GM12878 (cell line): ENCODE measurements at regions not wholly inside any gene's neighbourhood (a gene's known extent, or its start where the extent isn't known, plus 50 kb on each side); places are given as distances from the start of the nearest gene placed in this dataset.
A peak's percentile ranks its signal among the peaks of the same experiment; 100 is the strongest.
"Not testable (repeated sequence)": the region's sequence is repeated elsewhere in the genome, so short reads cannot be mapped to it uniquely, and the experiment has no call there.

Experiments
- ATAC-seq: fragments of 200-7000 bp; cut with Tn5 transposase; 3 replicates; pipeline ENCODE4 v1.9.1; 2020; ENCODE audit warnings: mild to moderate bottlenecking, moderate library complexity
- BruUV-seq: library from RNA; stranded (reverse); fragments of 400-500 nt; replicated peaks from 2 replicates; lab custom pipeline; 2021; lab: Mats Ljungman, UMichigan
- CTCF ChIA-PET: fragments of 300-600 bp; sonication (Branson Sonifier 250); formaldehyde crosslinking; extraction: SDS; loops from one replicate; lab custom pipeline; 2021; ENCODE audit warnings: inconsistent platforms; lab: Yijun Ruan, JAX
- POLR2A ChIA-PET: fragments of 350-600 bp; formaldehyde crosslinking; extraction: SDS; loops from one replicate; lab custom pipeline; 2021; ENCODE audit warnings: inconsistent platforms; lab: Charles Lee
- RAD21 ChIA-PET: fragments of 300-600 bp; sonication (Branson Sonifier 250); formaldehyde crosslinking; loops from one replicate; lab custom pipeline; 2023; ENCODE audit warnings: antibody characterized with exemption; ENCODE audit not compliant: unreplicated experiment; lab: Charles Lee
- SMC1A ChIA-PET: fragments of 300-600 bp; sonication (Branson Sonifier 250); formaldehyde crosslinking; loops from one replicate; lab custom pipeline; 2023; ENCODE audit not compliant: unreplicated experiment, uncharacterized antibody; lab: Charles Lee
- DNase-seq: peaks from one replicate; pipeline ENCODE4 v3.0.0-alpha.2; 2011; ENCODE audit warnings: low read depth, low spot score
- FAIRE-seq: peaks from 3 replicates; lab custom pipeline; 2011; peaks lifted over from hg19 to GRCh38; lab: Jason Lieb, UNC
- H2AFZ ChIP-seq: 2 replicates; pipeline ENCODE4 v1.6.0; 2011; ENCODE audit warnings: low read depth, low read length, control low read depth; ENCODE audit not compliant: control insufficient read depth
- H3K27ac ChIP-seq: 2 replicates; pipeline ENCODE4 v1.5.1; 2011; ENCODE audit warnings: control low read depth; ENCODE audit not compliant: control insufficient read depth, insufficient read depth
- H3K27me3 ChIP-seq, 2 experiments: replicated peaks in 1 of 2; 2 replicates each; pipeline versions ENCODE4 v1.6.0 to v1.6.1; 2011; ENCODE audit warnings: low read length in 1 of 2; ENCODE audit not compliant: control insufficient read depth in 2 of 2, insufficient read depth in 2 of 2
- H3K36me3 ChIP-seq, 2 experiments: 2 replicates each; pipeline ENCODE4 v1.5.1; 2011; ENCODE audit warnings: low read length in 1 of 2; ENCODE audit not compliant: control insufficient read depth in 2 of 2, insufficient read depth in 2 of 2
- H3K4me1 ChIP-seq: 2 replicates; pipeline ENCODE4 v1.6.1; 2011; ENCODE audit warnings: mild to moderate bottlenecking, low read length, moderate library complexity, mixed read lengths; ENCODE audit not compliant: control insufficient read depth, insufficient read depth
- H3K4me2 ChIP-seq: 2 replicates; pipeline ENCODE4 v1.6.0; 2011; ENCODE audit warnings: control low read depth; ENCODE audit not compliant: control insufficient read depth, insufficient read depth
- H3K4me3 ChIP-seq: fragments of 200-600 bp; sonication (generic); 2 replicates; pipeline ENCODE4 v1.5.1; 2016
- H3K79me2 ChIP-seq: 2 replicates; pipeline ENCODE4 v1.6.0; 2011; ENCODE audit warnings: low read length; ENCODE audit not compliant: control insufficient read depth, insufficient read depth
- H3K9ac ChIP-seq: 2 replicates; pipeline ENCODE4 v1.8.0; 2011; ENCODE audit warnings: low read length, control low read depth, mixed read lengths; ENCODE audit not compliant: control insufficient read depth, insufficient read depth
- H3K9me3 ChIP-seq: replicated peaks from 3 replicates; pipeline ENCODE4 v1.5.1; 2011; ENCODE audit warnings: mild to moderate bottlenecking, low read length; ENCODE audit not compliant: control insufficient read depth, insufficient read depth
- H4K20me1 ChIP-seq: 2 replicates; pipeline ENCODE4 v1.6.0; 2011; ENCODE audit not compliant: control insufficient read depth, insufficient read depth
- CREM ChIP-seq: IDR thresholded peaks from 2 replicates; pipeline ENCODE4 v1.6.1; 2014; ENCODE audit warnings: antibody characterized with exemption, low read depth
- DPF2 ChIP-seq: fragments of 450-650 bp; IDR thresholded peaks from 2 replicates; pipeline ENCODE4 v1.6.1; 2017; ENCODE audit warnings: mild to moderate bottlenecking
- GATAD2B ChIP-seq: fragments of 450-650 bp; conservative IDR thresholded peaks from 2 replicates; pipeline ENCODE4 v1.6.1; 2017; ENCODE audit warnings: low read depth, mild to moderate bottlenecking, moderate library complexity
- MLLT1 ChIP-seq: fragments of 450-650 bp; IDR thresholded peaks from 2 replicates; pipeline ENCODE4 v1.6.1; 2016; ENCODE audit warnings: mild to moderate bottlenecking
- RELA ChIP-seq: fragments of 450-650 bp; IDR thresholded peaks from 2 replicates; pipeline ENCODE4 v1.8.0; 2014; ENCODE audit warnings: borderline replicate concordance; ENCODE audit not compliant: partially characterized antibody
- WGBS: methylation state at CpG from one replicate; pipeline ENCODE4 v1.1.6; 2016; ENCODE audit warnings: low lambda C conversion rate; ENCODE audit not compliant: insufficient replicate concordance, insufficient coverage; ENCODE audit errors: missing lambda C conversion rate; 5-methylcytosine and 5-hydroxymethylcytosine counted together
- in situ Hi-C: fragments of 300-500 bp; cut with MboI; formaldehyde crosslinking; loops from 9 replicates; pipeline ENCODE4 v1.14.3; 2018; ENCODE audit warnings: mixed read lengths
- intact Hi-C: fragments of 100-400 bp; cut with micrococcal nuclease; formaldehyde crosslinking; loops from one replicate; pipeline ENCODE4 v1.14.2; 2022; ENCODE audit not compliant: unreplicated experiment

- TF ChIP-seq GATAD2B (no peak), CREM (0 out of 2 replicates have a peak, but pooled peaks have one; percentile 17), RELA (peak; percentile 90), DPF2 (peak; percentile 81)
- TF ChIP-seq, all 136 proteins: peak for 25
Observed at GRCh38 chr2:230636684-230637271, 75.9 kb upstream of the CAB39 start (continued).

GRCh38 chr2:230637486-230637885, 75.2 kb upstream of the CAB39 start:
- ChIA-PET RAD21 (interaction anchor here (0.6 to 4.5 kb wide), 15 partner anchors 12 to 220 kb away, joined by 3 to 49 read pairs (median 7); no protein-coding TSS in a partner anchor), POLR2A (interaction anchor here (0.6 to 6.1 kb wide), 7 partner anchors 12 to 77 kb away, joined by 3 to 45 read pairs (median 10); no protein-coding TSS in a partner anchor), SMC1A (interaction anchor here (0.8 to 6.9 kb wide), 15 partner anchors 12 to 161 kb away, joined by 3 to 75 read pairs (median 6); no protein-coding TSS in a partner anchor)
- H3K9ac ChIP-seq, H3K36me3 ChIP-seq, H3K27me3 ChIP-seq, intact Hi-C loops, H2AFZ ChIP-seq, BruUV-seq, H4K20me1 ChIP-seq, H3K4me3 ChIP-seq, FAIRE-seq: not testable (repeated sequence)
- 80% methylated on average over 8 of the region's 8 CpGs for WGBS
- peak overlapping the region; percentile 54; the same call in 1 of the 2 replicates for H3K27ac ChIP-seq
- H3K4me1 ChIP-seq, result peaks cover 14% of the 10 kb centered on the region
- peak overlapping the region; percentile 71; the same call in 1 of the 2 replicates for H3K4me2 ChIP-seq
- TF ChIP-seq MLLT1, result peak; percentile 67
- TF ChIP-seq, all 136 proteins: peak for 1; not testable (repeated sequence) for 135
- DNase-seq, H3K79me2 ChIP-seq, H3K9me3 ChIP-seq, in situ Hi-C loops, ATAC-seq: not testable (repeated sequence)
- CTCF ChIA-PET, result interaction anchor here (1.0 to 3.1 kb wide), 5 partner anchors 12 to 161 kb away, joined by 3 to 11 read pairs (median 5); no protein-coding TSS in a partner anchor
